8988T (cell line): ENCODE measurements at regions not wholly inside any gene's neighbourhood (a gene's known extent, or its start where the extent isn't known, plus 50 kb on each side); places are given as distances from the start of the nearest gene placed in this dataset.

ENCODE experiments used
- DNase-seq: peaks from one replicate; pipeline ENCODE4 v3.0.0; 2011

- DNase-seq = no peak
These were observed 159.9 kb downstream of the PCDH7 start for GRCh38 chr4:30879855-30880598.

GRCh38 chr4:30881985-30882384 is 161.8 kb downstream of the PCDH7 start:
- DNase-seq = no peak

DNA sequence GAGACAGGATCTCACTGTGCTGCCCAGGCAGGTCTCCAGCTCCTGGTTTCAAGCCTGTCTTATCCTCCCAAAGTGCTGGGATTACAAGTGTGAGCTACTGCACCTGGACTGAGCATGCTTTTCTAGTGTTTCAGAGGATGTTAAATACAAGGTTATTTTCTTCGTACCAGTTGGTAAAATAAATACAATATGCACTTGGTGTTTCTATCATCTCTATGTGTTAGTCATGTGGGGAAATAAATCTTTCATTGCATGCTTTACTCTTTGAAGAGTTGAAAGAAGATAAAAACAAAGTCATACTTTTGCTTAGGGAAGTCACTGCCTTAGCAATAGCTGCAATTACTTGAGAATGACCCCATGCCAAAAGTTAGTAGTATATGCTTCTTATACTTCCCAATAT is 162.3 kb downstream of the PCDH7 start:
- DNase-seq = no peak

DNA sequence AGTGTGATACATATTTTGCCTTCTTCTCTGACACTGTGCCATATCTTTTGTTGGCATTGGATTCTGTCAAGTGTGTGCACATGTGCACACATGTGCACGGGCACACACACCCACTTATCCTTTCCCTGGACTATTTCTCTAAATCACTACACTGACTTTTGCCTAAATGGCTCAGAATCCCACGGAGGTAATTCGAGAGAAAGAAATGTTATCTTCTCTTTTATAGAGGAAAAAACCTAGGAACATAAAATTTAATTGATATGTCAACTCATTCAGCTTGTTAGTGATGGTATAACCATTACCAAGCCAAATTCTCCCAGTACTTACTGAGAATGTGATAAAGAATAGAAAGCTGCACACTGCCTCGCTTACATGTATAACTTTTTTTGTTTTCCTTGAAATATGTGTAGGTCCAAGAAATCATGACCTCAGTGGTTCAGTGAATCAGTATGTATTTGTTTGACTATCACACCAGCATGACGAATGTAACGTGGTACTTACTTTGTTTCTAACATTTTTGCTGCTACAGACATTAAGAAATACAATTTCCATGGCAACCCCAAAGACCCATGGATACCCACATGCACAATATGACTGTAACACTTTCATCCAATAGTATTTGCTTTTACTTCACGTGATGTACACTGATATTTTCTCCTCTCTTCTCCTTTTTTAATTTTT is 163.0 kb downstream of the PCDH7 start:
- no peak for DNase-seq

GRCh38 chr4:30901461-30902451 is 181.6 kb downstream of the PCDH7 start:
- no peak for DNase-seq

GRCh38 chr4:30903502-30904214 is 183.5 kb downstream of the PCDH7 start:
- no peak for DNase-seq

- DNase-seq = no peak
These were observed 184.0 kb downstream of the PCDH7 start for GRCh38 chr4:30904215-30904555.

- no peak for DNase-seq
These were observed 184.4 kb downstream of the PCDH7 start for GRCh38 chr4:30904588-30904987.

DNA sequence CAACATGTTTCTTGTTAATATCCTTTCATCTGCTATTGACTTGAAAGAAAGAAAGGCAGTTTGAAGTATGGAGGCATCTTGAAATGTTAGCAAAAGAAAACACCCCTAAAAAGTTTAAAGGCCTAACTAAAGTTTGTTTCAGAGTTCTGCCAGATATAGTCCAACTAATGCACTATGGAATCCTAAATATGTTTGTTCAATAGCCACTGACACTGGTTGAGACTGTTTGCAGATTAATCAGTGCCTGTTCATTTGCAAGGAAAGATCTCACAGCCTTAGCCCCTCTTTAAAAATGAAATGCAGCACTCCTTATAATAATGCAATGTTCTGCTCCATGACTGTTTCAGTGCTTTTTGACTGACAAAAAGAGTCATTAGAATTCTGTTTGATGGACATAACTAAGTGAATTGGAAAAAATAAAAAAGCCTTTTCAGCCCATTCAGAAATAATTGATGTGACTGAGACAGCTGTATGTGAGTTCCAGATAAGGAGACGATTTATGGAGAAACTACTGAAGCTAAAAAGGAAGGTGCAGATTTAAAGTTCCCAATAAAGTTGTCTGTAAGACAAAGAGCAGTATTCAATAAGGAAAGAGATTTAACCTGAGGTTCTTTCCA is 192.0 kb downstream of the PCDH7 start:
- DNase-seq = no peak

- DNase-seq = no peak
These were observed 196.4 kb downstream of the PCDH7 start for GRCh38 chr4:30916337-30917274.

GRCh38 chr4:30917946-30918345 is 197.8 kb downstream of the PCDH7 start:
- DNase-seq = no peak

DNA sequence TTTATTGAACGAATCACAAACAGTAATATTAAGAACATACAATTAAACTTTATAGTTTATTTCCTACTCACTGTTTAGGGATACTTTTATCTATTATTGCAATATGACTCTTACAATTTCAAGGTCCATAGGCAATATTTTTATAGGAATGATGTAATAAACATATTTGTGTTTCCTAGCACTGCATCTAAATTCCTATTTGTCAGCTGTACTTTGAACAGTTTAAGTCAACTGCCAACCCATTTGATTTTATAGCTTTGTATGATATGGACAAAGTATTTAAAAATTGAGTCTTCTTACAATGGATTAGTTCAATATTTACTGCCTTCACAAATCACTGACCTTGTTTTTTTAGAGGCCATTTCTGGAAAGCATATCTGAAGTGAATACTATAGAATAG is 199.3 kb downstream of the PCDH7 start:
- DNase-seq = no peak

GRCh38 chr4:30920043-30920442 is 199.9 kb downstream of the PCDH7 start:
- DNase-seq = no peak

DNA sequence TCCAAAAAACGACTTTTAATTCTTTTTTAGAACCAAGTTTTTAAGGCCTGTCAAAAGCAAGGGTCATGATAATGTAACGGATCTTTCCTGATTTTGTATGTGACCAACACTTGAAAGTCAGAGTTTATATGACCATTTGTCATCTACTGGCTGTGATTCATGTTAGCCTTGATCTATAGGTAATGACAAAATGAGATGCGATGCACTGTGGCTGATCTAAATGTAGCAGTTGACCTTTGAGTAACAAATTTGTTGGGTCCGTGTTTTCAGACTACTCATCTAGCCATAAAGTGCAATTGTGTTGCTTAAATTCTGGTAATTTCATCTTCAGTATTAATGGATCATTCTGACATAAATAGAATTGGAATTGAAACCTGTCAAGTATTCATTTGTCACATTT is 202.5 kb downstream of the PCDH7 start:
- DNase-seq = no peak

DNA sequence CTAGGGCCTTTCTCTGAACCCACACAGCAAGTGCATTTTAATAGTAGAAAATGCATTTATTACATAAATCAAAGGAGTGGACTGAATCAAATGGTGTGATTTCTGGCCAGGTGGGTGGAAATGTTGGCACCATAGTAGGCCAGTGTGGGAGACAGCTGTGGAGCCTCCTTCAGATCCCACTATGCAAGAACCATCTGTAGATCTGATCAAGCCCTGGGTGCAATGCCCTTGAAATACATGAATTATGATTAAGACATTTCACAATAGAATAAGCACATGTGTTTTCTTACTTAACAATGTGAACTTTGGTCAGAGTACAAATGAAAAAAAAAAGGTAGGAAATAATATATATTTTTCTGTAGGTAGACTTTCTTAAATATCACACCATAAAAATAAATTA is 204.3 kb downstream of the PCDH7 start:
- DNase-seq = no peak

- no peak for DNase-seq
These were observed 209.5 kb downstream of the PCDH7 start for GRCh38 chr4:30929649-30930048.

GRCh38 chr4:30930276-30930675 is 210.1 kb downstream of the PCDH7 start:
- DNase-seq = no peak

DNA sequence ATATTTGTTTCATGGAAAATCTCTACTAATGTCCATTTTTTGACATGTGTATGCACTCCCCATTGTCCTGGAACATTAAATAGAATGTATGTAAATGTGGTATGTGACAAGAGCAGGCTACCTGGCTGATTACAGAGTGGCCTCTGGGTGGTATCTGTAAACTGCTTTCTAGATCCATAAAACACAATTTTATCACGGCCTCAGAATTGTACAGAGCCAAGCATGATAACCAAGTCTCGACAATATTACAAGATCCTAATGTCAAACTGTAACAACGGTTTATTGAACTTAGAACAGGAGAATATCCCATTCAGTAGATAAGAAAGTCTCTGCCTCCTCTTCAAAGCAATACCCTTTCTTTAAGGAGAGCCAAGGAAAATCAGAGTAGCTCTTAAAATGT is 212.4 kb downstream of the PCDH7 start:
- DNase-seq = no peak

GRCh38 chr4:30939069-30939468 is 218.9 kb downstream of the PCDH7 start:
- DNase-seq = no peak

DNA sequence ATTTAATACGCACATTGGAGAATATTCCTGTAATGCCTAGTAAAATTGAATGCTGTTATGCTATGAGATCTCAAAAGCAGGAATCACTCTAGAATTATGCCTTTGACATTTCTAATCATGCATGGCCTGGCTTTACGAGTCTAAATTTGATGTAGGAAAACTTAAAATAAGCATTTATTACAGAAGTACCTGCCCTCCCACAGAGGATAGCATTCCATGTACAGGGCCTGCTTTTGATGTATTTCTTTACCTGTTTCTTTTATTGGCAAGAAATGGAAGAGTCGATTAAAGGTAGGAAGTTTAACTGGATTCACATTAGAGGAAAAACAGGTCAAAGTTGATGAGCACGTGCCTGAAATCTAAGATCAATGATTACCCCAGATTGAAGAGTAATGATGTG is 219.5 kb downstream of the PCDH7 start:
- no peak for DNase-seq

DNA sequence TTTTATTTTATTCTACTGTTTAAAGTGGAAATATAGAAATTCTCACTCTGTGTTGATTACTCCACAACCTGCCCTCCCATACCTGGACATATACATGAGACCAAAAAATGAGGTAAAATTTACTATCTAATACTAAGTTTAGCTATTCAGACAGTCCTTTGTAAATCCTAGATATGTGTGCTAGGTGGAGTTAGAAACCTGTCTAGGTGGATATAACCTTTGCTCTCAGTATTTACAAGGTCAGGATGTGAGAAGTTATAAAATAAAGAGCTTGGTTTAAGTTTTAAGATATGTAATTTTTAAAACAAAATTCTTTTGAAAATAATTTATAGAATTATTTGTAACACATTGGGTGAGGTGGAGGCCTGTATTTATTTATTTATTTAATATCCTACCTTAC is 221.5 kb downstream of the PCDH7 start:
- DNase-seq = no peak
